ENCODE measurements at regions not wholly inside any gene's neighbourhood (a gene's known extent, or its start where the extent isn't known, plus 50 kb on each side); places are given as distances from the start of the nearest gene placed in this dataset.

- TF ChIP-seq CTCF (IDR thresholded peaks at IDR 0.05) (no peak), POLR2A (IDR thresholded peaks at IDR 0.05) (no peak)
- 80% methylated on average over 5 of the region's 5 CpGs for WGBS (ENCODE audit: insufficient coverage, low coverage, low lambda C conversion rate, missing lambda C conversion rate)
- H3K4me1 ChIP-seq, result no peaks in the 10 kb centered on the region
- ATAC-seq (no peak), DNase-seq (peak in 1 of 3 donors; percentile 11)
- H3K27ac ChIP-seq, result no peak overlapping the region
- intact Hi-C loops (cut with DNase I), result no loop called here
- no peak overlapping the region for H3K4me3 ChIP-seq
- H3K36me3 ChIP-seq, result no peaks in the 10 kb centered on the region
- no peaks in the 10 kb centered on the region for H3K27me3 ChIP-seq
- H3K9me3 ChIP-seq, result no peaks in the 10 kb centered on the region
Measured at GRCh38 chr5:171709930-171710329, 75.7 kb upstream of the SMIM23 start.

DNA sequence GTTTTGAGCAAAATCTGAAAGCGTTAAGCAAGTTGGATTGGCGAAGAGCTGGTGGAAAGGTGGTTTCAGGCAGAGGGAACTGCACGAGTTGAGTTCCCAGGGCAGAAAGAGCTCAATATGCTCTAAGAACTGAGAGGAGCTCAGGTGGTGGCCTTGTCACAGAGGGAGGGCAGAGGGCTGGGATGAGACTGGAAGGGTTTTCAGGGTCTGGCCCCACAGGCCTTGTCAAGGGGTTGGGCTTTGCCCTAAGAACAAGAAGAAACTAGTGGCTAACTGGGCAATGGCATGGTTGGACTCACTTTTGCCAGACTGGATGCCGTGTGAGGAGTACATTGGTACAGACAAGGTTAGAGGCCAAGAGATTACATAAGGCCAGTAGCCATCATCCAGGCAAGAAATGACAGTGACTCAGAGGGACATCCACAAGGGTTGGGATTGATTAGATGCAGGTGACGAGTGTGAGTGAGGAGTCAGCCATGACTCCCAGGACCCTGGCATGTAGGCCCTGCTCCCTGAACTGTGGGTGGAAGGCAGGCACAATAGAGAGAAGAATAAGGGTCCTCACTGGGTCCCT is 75.1 kb upstream of the SMIM23 start:
- no peak overlapping the region for H3K27ac ChIP-seq
- 90% methylated on average over 5 of the region's 5 CpGs for WGBS (ENCODE audit: insufficient coverage, low coverage, low lambda C conversion rate, missing lambda C conversion rate)
- H3K36me3 ChIP-seq, result no peaks in the 10 kb centered on the region
- no peaks in the 10 kb centered on the region for H3K27me3 ChIP-seq
- no peak overlapping the region for H3K4me3 ChIP-seq
- no peaks in the 10 kb centered on the region for H3K9me3 ChIP-seq
- intact Hi-C loops (cut with DNase I), result no loop called here
- no peak for ATAC-seq
- no peaks in the 10 kb centered on the region for H3K4me1 ChIP-seq
- TF ChIP-seq CTCF (IDR thresholded peaks at IDR 0.05) (no peak), POLR2A (IDR thresholded peaks at IDR 0.05) (no peak)
- DNase-seq, result peak in 1 of 3 donors; percentile 20

- DNase-seq, result peak in 1 of 3 donors; percentile 28
- WGBS (ENCODE audit: insufficient coverage, low coverage, low lambda C conversion rate, missing lambda C conversion rate), result 68% methylated on average over 6 of the region's 6 CpGs
- intact Hi-C loops (cut with DNase I), result no loop called here
Measured at GRCh38 chr5:171711571-171711970, 74.0 kb upstream of the SMIM23 start.

GRCh38 chr5:171712616-171713015 is 73.0 kb upstream of the SMIM23 start:
- TF ChIP-seq CTCF (IDR thresholded peaks at IDR 0.05) (no peak), POLR2A (IDR thresholded peaks at IDR 0.05) (no peak)
- H3K36me3 ChIP-seq, result no peaks in the 10 kb centered on the region
- H3K9me3 ChIP-seq, result no peaks in the 10 kb centered on the region
- no peaks in the 10 kb centered on the region for H3K4me1 ChIP-seq
- H3K27me3 ChIP-seq, result no peaks in the 10 kb centered on the region
- no peak overlapping the region for H3K27ac ChIP-seq
- H3K4me3 ChIP-seq, result no peak overlapping the region
- intact Hi-C loops (cut with DNase I), result no loop called here
- ATAC-seq, result no peak
- peak in 1 of 3 donors; percentile 24 for DNase-seq
- 88% methylated on average over 4 of the region's 4 CpGs for WGBS (ENCODE audit: insufficient coverage, low coverage, low lambda C conversion rate, missing lambda C conversion rate)

More at GRCh38 chr5:171711571-171711970, 74.0 kb upstream of the SMIM23 start:
- ATAC-seq, result no peak
- Histone ChIP-seq H3K27ac (no peak overlapping the region), H3K36me3 (no peaks in the 10 kb centered on the region), H3K4me3 (no peak overlapping the region), H3K4me1 (no peaks in the 10 kb centered on the region), H3K9me3 (no peaks in the 10 kb centered on the region), H3K27me3 (no peaks in the 10 kb centered on the region)
- TF ChIP-seq POLR2A (IDR thresholded peaks at IDR 0.05) (no peak), CTCF (IDR thresholded peaks at IDR 0.05) (no peak)

GRCh38 chr5:171713152-171713551 is 72.5 kb upstream of the SMIM23 start:
- Histone ChIP-seq H3K9me3 (no peaks in the 10 kb centered on the region), H3K4me3 (no peak overlapping the region), H3K27me3 (no peaks in the 10 kb centered on the region), H3K36me3 (no peaks in the 10 kb centered on the region), H3K27ac (no peak overlapping the region), H3K4me1 (no peaks in the 10 kb centered on the region)
- DNase-seq, result peak in 1 of 3 donors; percentile 1
- ATAC-seq, result no peak
- TF ChIP-seq CTCF (IDR thresholded peaks at IDR 0.05), result no peak
- TF ChIP-seq POLR2A (IDR thresholded peaks at IDR 0.05), result no peak
- intact Hi-C loops (cut with DNase I), result no loop called here
- 57% methylated on average over 2 of the region's 2 CpGs for WGBS (ENCODE audit: insufficient coverage, low coverage, low lambda C conversion rate, missing lambda C conversion rate)

All from right lobe of liver (tissue), 6 donors.